ENCODE measurements at regions not wholly inside any gene's neighbourhood (a gene's known extent, or its start where the extent isn't known, plus 50 kb on each side); places are given as distances from the start of the nearest gene placed in this dataset.

GRCh38 chr10:80730522-80730921, 192.8 kb downstream of the SH2D4B start:
- TF ChIP-seq CEBPB (IDR thresholded peaks at IDR 0.05) (no peak), YY1 (IDR thresholded peaks at IDR 0.05; ENCODE audit: low read depth) (no peak), EGR1 (IDR thresholded peaks at IDR 0.05) (no peak), RAD21 (IDR thresholded peaks at IDR 0.05; ENCODE audit: low read depth) (no peak), ZBTB7A (IDR thresholded peaks at IDR 0.05; ENCODE audit: low read depth) (no peak), NFIC (IDR thresholded peaks at IDR 0.05) (no peak), TCF12 (IDR thresholded peaks at IDR 0.05; ENCODE audit: low read depth) (no peak), TEAD4 (IDR thresholded peaks at IDR 0.05) (no peak), CREB1 (IDR thresholded peaks at IDR 0.05; ENCODE audit: low read depth) (no peak), FOXM1 (IDR thresholded peaks at IDR 0.05; ENCODE audit: borderline replicate concordance, low read depth) (no peak), EP300 (IDR thresholded peaks at IDR 0.05; ENCODE audit: borderline replicate concordance) (no peak), TAF1 (IDR thresholded peaks at IDR 0.05; ENCODE audit: low read depth) (no peak), REST (IDR thresholded peaks at IDR 0.05; ENCODE audit: low read depth) (no peak)
- TF ChIP-seq, protein P1, sequence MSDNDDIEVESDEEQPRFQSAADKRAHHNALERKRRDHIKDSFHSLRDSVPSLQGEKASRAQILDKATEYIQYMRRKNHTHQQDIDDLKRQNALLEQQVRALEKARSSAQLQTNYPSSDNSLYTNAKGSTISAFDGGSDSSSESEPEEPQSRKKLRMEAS (IDR thresholded peaks at IDR 0.05): no peak
- TF ChIP-seq, protein P2, sequence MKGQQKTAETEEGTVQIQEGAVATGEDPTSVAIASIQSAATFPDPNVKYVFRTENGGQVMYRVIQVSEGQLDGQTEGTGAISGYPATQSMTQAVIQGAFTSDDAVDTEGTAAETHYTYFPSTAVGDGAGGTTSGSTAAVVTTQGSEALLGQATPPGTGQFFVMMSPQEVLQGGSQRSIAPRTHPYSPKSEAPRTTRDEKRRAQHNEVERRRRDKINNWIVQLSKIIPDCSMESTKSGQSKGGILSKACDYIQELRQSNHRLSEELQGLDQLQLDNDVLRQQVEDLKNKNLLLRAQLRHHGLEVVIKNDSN (IDR thresholded peaks at IDR 0.05): no peak

DNA sequence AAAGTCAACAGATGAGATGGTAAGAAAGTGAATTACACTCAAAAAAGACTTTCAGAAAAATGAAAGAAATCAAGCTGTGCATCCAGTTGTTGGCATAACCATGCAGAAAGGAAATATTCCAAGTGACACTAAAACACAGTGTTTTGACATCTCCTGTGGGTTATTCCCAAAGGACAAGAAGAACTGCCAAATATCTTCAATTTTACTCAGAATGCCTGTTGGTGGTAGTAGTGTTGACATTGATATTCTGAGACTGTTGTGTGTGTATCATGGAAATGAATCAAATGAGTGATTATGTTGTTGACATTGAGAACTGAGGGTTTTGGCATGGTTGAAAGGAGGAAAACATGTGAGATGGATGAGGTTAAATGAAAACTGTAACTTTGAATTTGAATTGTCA, 196.9 kb downstream of the SH2D4B start:
- TF ChIP-seq NFIC (IDR thresholded peaks at IDR 0.05) (no peak), EGR1 (IDR thresholded peaks at IDR 0.05) (no peak), TCF12 (IDR thresholded peaks at IDR 0.05; ENCODE audit: low read depth) (no peak), EP300 (IDR thresholded peaks at IDR 0.05; ENCODE audit: borderline replicate concordance) (no peak), CREB1 (IDR thresholded peaks at IDR 0.05; ENCODE audit: low read depth) (no peak), TEAD4 (IDR thresholded peaks at IDR 0.05) (no peak), CEBPB (IDR thresholded peaks at IDR 0.05) (no peak), REST (IDR thresholded peaks at IDR 0.05; ENCODE audit: low read depth) (no peak), FOXM1 (IDR thresholded peaks at IDR 0.05; ENCODE audit: borderline replicate concordance, low read depth) (no peak), ZBTB7A (IDR thresholded peaks at IDR 0.05; ENCODE audit: low read depth) (no peak), RAD21 (IDR thresholded peaks at IDR 0.05; ENCODE audit: low read depth) (no peak), YY1 (IDR thresholded peaks at IDR 0.05; ENCODE audit: low read depth) (no peak), TAF1 (IDR thresholded peaks at IDR 0.05; ENCODE audit: low read depth) (no peak)
- TF ChIP-seq, protein P1 (IDR thresholded peaks at IDR 0.05): no peak
- TF ChIP-seq, protein P2 (IDR thresholded peaks at IDR 0.05): no peak

DNA sequence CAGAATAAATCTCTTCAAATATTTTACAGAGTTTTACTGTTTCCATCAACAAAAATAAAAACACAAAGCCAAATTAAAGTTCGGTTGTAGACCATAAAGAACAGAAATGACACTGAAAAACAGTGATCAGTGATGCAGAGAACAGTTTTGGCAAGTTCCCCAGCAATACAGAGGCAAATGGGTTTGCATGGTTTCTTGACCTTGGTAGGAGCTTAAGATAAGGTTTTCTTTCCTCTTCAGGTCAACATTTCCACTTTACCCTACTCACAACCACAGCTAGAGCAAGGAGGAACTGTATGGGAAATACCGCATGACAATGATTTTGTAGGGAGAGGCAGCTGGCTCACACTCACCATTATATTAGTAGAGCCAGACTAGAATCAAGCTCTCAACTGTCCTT, 199.5 kb downstream of the SH2D4B start:
- TF ChIP-seq, protein P1 (IDR thresholded peaks at IDR 0.05): no peak
- no peak for TF ChIP-seq EP300 (IDR thresholded peaks at IDR 0.05; ENCODE audit: borderline replicate concordance)
- TF ChIP-seq TCF12 (IDR thresholded peaks at IDR 0.05; ENCODE audit: low read depth): no peak
- no peak for TF ChIP-seq RAD21 (IDR thresholded peaks at IDR 0.05; ENCODE audit: low read depth)
- TF ChIP-seq FOXM1 (IDR thresholded peaks at IDR 0.05; ENCODE audit: borderline replicate concordance, low read depth): no peak
- no peak for TF ChIP-seq TAF1 (IDR thresholded peaks at IDR 0.05; ENCODE audit: low read depth)
- TF ChIP-seq, protein P2 (IDR thresholded peaks at IDR 0.05): no peak
- no peak for TF ChIP-seq TEAD4 (IDR thresholded peaks at IDR 0.05)
- no peak for TF ChIP-seq ZBTB7A (IDR thresholded peaks at IDR 0.05; ENCODE audit: low read depth)
- no peak for TF ChIP-seq CEBPB (IDR thresholded peaks at IDR 0.05)
- TF ChIP-seq EGR1 (IDR thresholded peaks at IDR 0.05): no peak
- TF ChIP-seq REST (IDR thresholded peaks at IDR 0.05; ENCODE audit: low read depth): no peak
- TF ChIP-seq NFIC (IDR thresholded peaks at IDR 0.05): no peak
- no peak for TF ChIP-seq YY1 (IDR thresholded peaks at IDR 0.05; ENCODE audit: low read depth)
- TF ChIP-seq CREB1 (IDR thresholded peaks at IDR 0.05; ENCODE audit: low read depth): no peak

All from Ishikawa (cell line).